ENCODE measurements at regions not wholly inside any gene's neighbourhood (a gene's known extent, or its start where the extent isn't known, plus 50 kb on each side); places are given as distances from the start of the nearest gene placed in this dataset.
"Not testable (repeated sequence)": the region's sequence is repeated elsewhere in the genome, so short reads cannot be mapped to it uniquely, and the experiment has no call there.

- 87 to 91% methylated on average over 5 of the region's 5 CpGs for WGBS, 2 donors
- Histone ChIP-seq H3K27ac (no peak overlapping the region), H3K36me3 (ENCODE audit: low read depth, missing control alignments) (no peaks in the 10 kb centered on the region), H3K4me3 (no peak overlapping the region), H3K4me1 (no peaks in the 10 kb centered on the region), H3K9me3 (no peaks in the 10 kb centered on the region), H3K27me3 (no peaks in the 10 kb centered on the region)
- DNase-seq, result no peak
- TF ChIP-seq POLR2A (IDR thresholded peaks at IDR 0.05) (no peak), CTCF (IDR thresholded peaks at IDR 0.05) (no peak)
- intact Hi-C loops (cut with DNase I; ENCODE audit: low total_unique reads), result no loop called here
These were observed 68.0 kb downstream of the TEX35 start for GRCh38 chr1:178580876-178581275.

GRCh38 chr1:178581351-178582303 is 68.7 kb downstream of the TEX35 start:
- 47 to 61% methylated on average over 10 to 12 of the region's 12 CpGs for WGBS, 2 donors
- no peaks in the 10 kb centered on the region for H3K36me3 ChIP-seq (ENCODE audit: low read depth, missing control alignments)
- DNase-seq, result no peak
- H3K27me3 ChIP-seq, result no peaks in the 10 kb centered on the region
- H3K4me1 ChIP-seq, result no peaks in the 10 kb centered on the region
- H3K4me3 ChIP-seq, result no peak overlapping the region
- TF ChIP-seq CTCF (IDR thresholded peaks at IDR 0.05) (no peak), POLR2A (IDR thresholded peaks at IDR 0.05) (no peak)
- intact Hi-C loops (cut with DNase I; ENCODE audit: low total_unique reads), result no loop called here
- H3K9me3 ChIP-seq, result no peaks in the 10 kb centered on the region
- no peak overlapping the region for H3K27ac ChIP-seq

GRCh38 chr1:178587096-178587495 is 74.2 kb downstream of the TEX35 start:
- TF ChIP-seq CTCF (IDR thresholded peaks at IDR 0.05) (no peak), POLR2A (IDR thresholded peaks at IDR 0.05) (no peak)

GRCh38 chr1:178587975-178588374 is 75.1 kb downstream of the TEX35 start:
- no peaks in the 10 kb centered on the region for H3K27me3 ChIP-seq
- no peaks in the 10 kb centered on the region for H3K36me3 ChIP-seq (ENCODE audit: low read depth, missing control alignments)
- H3K9me3 ChIP-seq, result no peaks in the 10 kb centered on the region
- intact Hi-C loops (cut with DNase I; ENCODE audit: low total_unique reads), result no loop called here
- no peak overlapping the region for H3K4me3 ChIP-seq
- H3K4me1 ChIP-seq, result no peaks in the 10 kb centered on the region
- 77 to 87% methylated on average over 4 of the region's 4 CpGs for WGBS, 2 donors
- no peak for DNase-seq
- TF ChIP-seq POLR2A (IDR thresholded peaks at IDR 0.05), result no peak
- TF ChIP-seq CTCF (IDR thresholded peaks at IDR 0.05), result no peak
- H3K27ac ChIP-seq, result no peak overlapping the region

More at GRCh38 chr1:178587096-178587495, 74.2 kb downstream of the TEX35 start:
- H3K27me3 ChIP-seq, result no peaks in the 10 kb centered on the region
- WGBS, 2 donors, result 81 to 94% methylated on average over 4 to 5 of the region's 5 CpGs
- intact Hi-C loops (cut with DNase I; ENCODE audit: low total_unique reads), result no loop called here
- no peaks in the 10 kb centered on the region for H3K36me3 ChIP-seq (ENCODE audit: low read depth, missing control alignments)
- no peaks in the 10 kb centered on the region for H3K4me1 ChIP-seq
- no peak overlapping the region for H3K27ac ChIP-seq
- no peak for DNase-seq
- H3K9me3 ChIP-seq, result no peaks in the 10 kb centered on the region
- H3K4me3 ChIP-seq, result no peak overlapping the region

- H3K9me3 ChIP-seq; H3K27me3 ChIP-seq; H3K4me1 ChIP-seq; H3K4me3 ChIP-seq; H3K27ac ChIP-seq; DNase-seq; intact Hi-C loops (cut with DNase I; ENCODE audit: low total_unique reads); H3K36me3 ChIP-seq (ENCODE audit: low read depth, missing control alignments): not testable (repeated sequence)
- WGBS, 2 donors, result 74 to 85% methylated on average over 3 of the region's 3 CpGs
These were observed 76.1 kb downstream of the TEX35 start for GRCh38 chr1:178589042-178589441.

- H3K27me3 ChIP-seq; intact Hi-C loops (cut with DNase I; ENCODE audit: low total_unique reads); H3K4me1 ChIP-seq; H3K36me3 ChIP-seq (ENCODE audit: low read depth, missing control alignments); DNase-seq; H3K4me3 ChIP-seq; H3K27ac ChIP-seq; H3K9me3 ChIP-seq: not testable (repeated sequence)
- 91 to 100% methylated on average over 1 of the region's 1 CpG for WGBS, 2 donors
These were observed 78.9 kb downstream of the TEX35 start for GRCh38 chr1:178591811-178592210.

Data from testis (tissue), 2 donors.